ENCODE measurements at regions not wholly inside any gene's neighbourhood (a gene's known extent, or its start where the extent isn't known, plus 50 kb on each side); places are given as distances from the start of the nearest gene placed in this dataset.

- SMC1A ChIA-PET (ENCODE audit: uncharacterized antibody, unreplicated experiment), result no interaction called here
- Histone ChIP-seq H3K4me3 (no peak overlapping the region), H3K27me3 (replicated peaks in 1 of 2; ENCODE audit: control insufficient read depth in 2 of 2, insufficient read depth in 2 of 2, low read length in 1 of 2) (peaks cover 3 to 4% of the 10 kb centered on the region in 2 experiments; a peak in 3 of 4 replicates), H3K27ac (ENCODE audit: control insufficient read depth, insufficient read depth) (no peak overlapping the region), H3K79me2 (ENCODE audit: control insufficient read depth, insufficient read depth, low read length) (no peaks in the 10 kb centered on the region), H3K36me3 (ENCODE audit: control insufficient read depth in 2 of 2, insufficient read depth in 2 of 2, low read length in 1 of 2) (no peaks in the 10 kb centered on the region), H3K9me3 (replicated peaks; ENCODE audit: control insufficient read depth, insufficient read depth, low read length) (no peaks in the 10 kb centered on the region), H2AFZ (ENCODE audit: control insufficient read depth, low read depth, low read length) (no peak overlapping the region), H3K9ac (ENCODE audit: control insufficient read depth, insufficient read depth, low read length) (no peak overlapping the region), H4K20me1 (ENCODE audit: control insufficient read depth, insufficient read depth) (no peaks in the 10 kb centered on the region), H3K4me1 (ENCODE audit: control insufficient read depth, insufficient read depth, low read length) (no peaks in the 10 kb centered on the region), H3K4me2 (ENCODE audit: control insufficient read depth, insufficient read depth) (no peak overlapping the region)
- BruUV-seq (replicated peaks), result no TSS peak
- no peak for ATAC-seq
- no peak for DNase-seq (ENCODE audit: low read depth, low spot score)
- CTCF ChIA-PET, result no interaction called here
- in situ Hi-C loops (cut with MboI) (no loop called here), intact Hi-C loops (cut with micrococcal nuclease; ENCODE audit: unreplicated experiment) (no loop called here)
- 41% methylated on average over 40 of the region's 42 CpGs for whole genome bisulfite sequencing (ENCODE audit: insufficient coverage, insufficient replicate concordance, low lambda C conversion rate, missing lambda C conversion rate)
- RAD21 ChIA-PET (ENCODE audit: unreplicated experiment), result no interaction called here
- no peak for FAIRE-seq
- POLR2A ChIA-PET, result no interaction called here
- TF ChIP-seq SP1 (IDR thresholded peaks at IDR 0.05; ENCODE audit: low read depth, low read length) (no peak), TCF7 (IDR thresholded peaks at IDR 0.05; ENCODE audit: borderline replicate concordance) (no peak), HCFC1 (IDR thresholded peaks at IDR 0.05; ENCODE audit: low read length) (no peak), SUZ12 (IDR thresholded peaks at IDR 0.05; ENCODE audit: unreplicated experiment) (no peak), SRF (IDR thresholded peaks at IDR 0.05; ENCODE audit: low read depth in 2 of 2, low read length in 2 of 2) (no peak), RCOR1 (conservative IDR thresholded peaks at IDR 0.05; ENCODE audit: low read depth, low read length) (no peak), NR2C2 (IDR thresholded peaks at IDR 0.05; ENCODE audit: borderline replicate concordance, control insufficient read depth, insufficient read length, low read depth) (no peak)
These were observed 77.7 kb upstream of the SLCO4A1 start for GRCh38 chr20:62564456-62565245.

DNA sequence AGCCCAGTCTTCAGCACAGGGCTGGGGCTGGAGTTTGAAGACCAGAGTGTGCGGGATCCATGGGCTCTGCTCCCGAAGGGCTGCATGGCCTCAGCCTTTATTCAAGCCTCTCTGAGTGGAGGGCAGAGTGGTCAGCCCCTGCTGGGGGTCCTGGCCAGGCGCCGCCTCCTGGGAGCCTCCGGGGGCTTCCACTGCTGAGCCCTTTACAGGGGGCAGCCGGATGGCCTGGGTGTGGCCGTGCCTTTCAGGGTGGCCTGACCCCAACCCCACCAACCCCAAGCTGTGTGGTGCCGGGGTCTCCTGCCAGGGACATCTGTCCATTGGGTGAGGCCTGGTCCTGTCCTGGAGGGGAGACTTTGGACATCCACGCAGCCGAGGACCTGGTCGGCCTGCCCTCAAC is 76.0 kb upstream of the SLCO4A1 start:
- SMC1A ChIA-PET (ENCODE audit: uncharacterized antibody, unreplicated experiment), result no interaction called here
- no peak for TF ChIP-seq POU2F2 (IDR thresholded peaks at IDR 0.05; ENCODE audit: borderline replicate concordance, low read depth, low read length)
- TF ChIP-seq, protein P1, sequence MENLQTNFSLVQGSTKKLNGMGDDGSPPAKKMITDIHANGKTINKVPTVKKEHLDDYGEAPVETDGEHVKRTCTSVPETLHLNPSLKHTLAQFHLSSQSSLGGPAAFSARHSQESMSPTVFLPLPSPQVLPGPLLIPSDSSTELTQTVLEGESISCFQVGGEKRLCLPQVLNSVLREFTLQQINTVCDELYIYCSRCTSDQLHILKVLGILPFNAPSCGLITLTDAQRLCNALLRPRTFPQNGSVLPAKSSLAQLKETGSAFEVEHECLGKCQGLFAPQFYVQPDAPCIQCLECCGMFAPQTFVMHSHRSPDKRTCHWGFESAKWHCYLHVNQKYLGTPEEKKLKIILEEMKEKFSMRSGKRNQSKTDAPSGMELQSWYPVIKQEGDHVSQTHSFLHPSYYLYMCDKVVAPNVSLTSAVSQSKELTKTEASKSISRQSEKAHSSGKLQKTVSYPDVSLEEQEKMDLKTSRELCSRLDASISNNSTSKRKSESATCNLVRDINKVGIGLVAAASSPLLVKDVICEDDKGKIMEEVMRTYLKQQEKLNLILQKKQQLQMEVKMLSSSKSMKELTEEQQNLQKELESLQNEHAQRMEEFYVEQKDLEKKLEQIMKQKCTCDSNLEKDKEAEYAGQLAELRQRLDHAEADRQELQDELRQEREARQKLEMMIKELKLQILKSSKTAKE (IDR thresholded peaks at IDR 0.05; ENCODE audit: low read depth, poor library complexity, severe bottlenecking), result no peak
- no peak for TF ChIP-seq SUZ12 (IDR thresholded peaks at IDR 0.05; ENCODE audit: unreplicated experiment)
- TF ChIP-seq ESRRA (IDR thresholded peaks at IDR 0.05; ENCODE audit: low read length), result no peak
- TF ChIP-seq, protein P2, sequence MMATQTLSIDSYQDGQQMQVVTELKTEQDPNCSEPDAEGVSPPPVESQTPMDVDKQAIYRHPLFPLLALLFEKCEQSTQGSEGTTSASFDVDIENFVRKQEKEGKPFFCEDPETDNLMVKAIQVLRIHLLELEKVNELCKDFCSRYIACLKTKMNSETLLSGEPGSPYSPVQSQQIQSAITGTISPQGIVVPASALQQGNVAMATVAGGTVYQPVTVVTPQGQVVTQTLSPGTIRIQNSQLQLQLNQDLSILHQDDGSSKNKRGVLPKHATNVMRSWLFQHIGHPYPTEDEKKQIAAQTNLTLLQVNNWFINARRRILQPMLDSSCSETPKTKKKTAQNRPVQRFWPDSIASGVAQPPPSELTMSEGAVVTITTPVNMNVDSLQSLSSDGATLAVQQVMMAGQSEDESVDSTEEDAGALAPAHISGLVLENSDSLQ (IDR thresholded peaks at IDR 0.05), result no peak
- no peak for TF ChIP-seq TCF12 (IDR thresholded peaks at IDR 0.05; ENCODE audit: low read depth, low read length)
- TF ChIP-seq KAT2A (conservative IDR thresholded peaks at IDR 0.05; ENCODE audit: control insufficient read depth, low read depth, low read length), result no peak
- no peak for TF ChIP-seq SP1 (IDR thresholded peaks at IDR 0.05; ENCODE audit: low read depth, low read length)
- TF ChIP-seq IKZF1 (conservative IDR thresholded peaks at IDR 0.05), result no peak

More for the DNA sequence above, 76.0 kb upstream of the SLCO4A1 start:
- Histone ChIP-seq H3K36me3 (ENCODE audit: control insufficient read depth in 2 of 2, insufficient read depth in 2 of 2, low read length in 1 of 2) (no peaks in the 10 kb centered on the region), H3K9me3 (replicated peaks; ENCODE audit: control insufficient read depth, insufficient read depth, low read length) (no peaks in the 10 kb centered on the region), H3K4me3 (no peak overlapping the region), H4K20me1 (ENCODE audit: control insufficient read depth, insufficient read depth) (no peaks in the 10 kb centered on the region), H3K9ac (ENCODE audit: control insufficient read depth, insufficient read depth, low read length) (no peak overlapping the region), H3K4me2 (ENCODE audit: control insufficient read depth, insufficient read depth) (no peak overlapping the region), H3K79me2 (ENCODE audit: control insufficient read depth, insufficient read depth, low read length) (no peaks in the 10 kb centered on the region), H3K27ac (ENCODE audit: control insufficient read depth, insufficient read depth) (no peak overlapping the region), H2AFZ (ENCODE audit: control insufficient read depth, low read depth, low read length) (no peak overlapping the region), H3K4me1 (ENCODE audit: control insufficient read depth, insufficient read depth, low read length) (no peaks in the 10 kb centered on the region), H3K27me3 (replicated peaks in 1 of 2; ENCODE audit: control insufficient read depth in 2 of 2, insufficient read depth in 2 of 2, low read length in 1 of 2) (peaks cover 3% of the 10 kb centered on the region in 2 experiments; a peak in 3 of 4 replicates)
- ChIA-PET CTCF (no interaction called here), POLR2A (no interaction called here), RAD21 (ENCODE audit: unreplicated experiment) (no interaction called here)
- FAIRE-seq (no peak), DNase-seq (ENCODE audit: low read depth, low spot score) (no peak), ATAC-seq (no peak)
- intact Hi-C loops (cut with micrococcal nuclease; ENCODE audit: unreplicated experiment) (no loop called here), in situ Hi-C loops (cut with MboI) (no loop called here)
- no TSS peak for BruUV-seq (replicated peaks)
- 20% methylated on average over 11 of the region's 11 CpGs for WGBS (ENCODE audit: insufficient coverage, insufficient replicate concordance, low lambda C conversion rate, missing lambda C conversion rate)

Data from GM12878 (cell line).